Upper lobe of right lung (tissue), 1 donor: ENCODE measurements at regions not wholly inside any gene's neighbourhood (a gene's known extent, or its start where the extent isn't known, plus 50 kb on each side); places are given as distances from the start of the nearest gene placed in this dataset.

Source experiments
- ATAC-seq: fragments of 200-7000 bp; cut with Tn5 transposase; one replicate; pipeline ENCODE4 v1.9.1; 2020; ENCODE audit warnings: mild to moderate bottlenecking, moderate library complexity
- DNase-seq: peaks from one replicate; pipeline ENCODE4 v3.0.0-alpha.2; 2020
- H3K27ac ChIP-seq: fragments of 200-600 bp; one replicate; pipeline ENCODE4 v1.8.0; 2022
- H3K27me3 ChIP-seq: fragments of 200-600 bp; one replicate; pipeline ENCODE4 v1.8.0; 2022; ENCODE audit warnings: mild to moderate bottlenecking
- H3K36me3 ChIP-seq: fragments of 200-600 bp; one replicate; pipeline ENCODE4 v1.8.0; 2022
- H3K4me1 ChIP-seq: fragments of 200-600 bp; one replicate; pipeline ENCODE4 v1.8.0; 2022
- H3K4me3 ChIP-seq: fragments of 200-600 bp; one replicate; pipeline ENCODE4 v1.8.0; 2022; ENCODE audit warnings: mild to moderate bottlenecking
- H3K9me3 ChIP-seq: fragments of 200-600 bp; one replicate; pipeline ENCODE4 v1.8.0; 2022
- CTCF ChIP-seq: fragments of 200-600 bp; IDR thresholded peaks from one replicate; pipeline ENCODE4 v1.8.0; 2022; ENCODE audit warnings: antibody characterized with exemption
- intact Hi-C: fragments of 100-400 bp; cut with DNase I; formaldehyde crosslinking; loops from one replicate; pipeline ENCODE4 v1.11.0; 2022
- donor health status: DM: no; HTN: yes; CAD: no; lungs with severe emphysema.

GRCh38 chr16:6512512-6512911 is 820.1 kb upstream of the RBFOX1 start:
- Histone ChIP-seq H3K4me1 (no peaks in the 10 kb centered on the region), H3K27me3 (no peaks in the 10 kb centered on the region), H3K27ac (no peak overlapping the region), H3K9me3 (no peaks in the 10 kb centered on the region), H3K36me3 (no peaks in the 10 kb centered on the region), H3K4me3 (no peak overlapping the region)
- no peak for DNase-seq
- no peak for TF ChIP-seq CTCF
- intact Hi-C loops: no loop called here
- ATAC-seq: no peak

- Histone ChIP-seq H3K4me3 (no peak overlapping the region), H3K36me3 (no peaks in the 10 kb centered on the region), H3K4me1 (no peaks in the 10 kb centered on the region), H3K27me3 (no peaks in the 10 kb centered on the region), H3K9me3 (no peaks in the 10 kb centered on the region), H3K27ac (no peak overlapping the region)
- intact Hi-C loops: no loop called here
- DNase-seq: no peak
- ATAC-seq: no peak
- no peak for TF ChIP-seq CTCF
Observed at GRCh38 chr16:6510261-6510660, 822.4 kb upstream of the RBFOX1 start.

- no peaks in the 10 kb centered on the region for H3K36me3 ChIP-seq
- no peaks in the 10 kb centered on the region for H3K9me3 ChIP-seq
- no peak for ATAC-seq
- intact Hi-C loops: no loop called here
- no peak overlapping the region for H3K4me3 ChIP-seq
- H3K27ac ChIP-seq: no peak overlapping the region
- H3K4me1 ChIP-seq: no peaks in the 10 kb centered on the region
- no peak for DNase-seq
- no peak for TF ChIP-seq CTCF
- no peaks in the 10 kb centered on the region for H3K27me3 ChIP-seq
Observed at GRCh38 chr16:6499413-6499812, 833.2 kb upstream of the RBFOX1 start.

- no peak overlapping the region for H3K27ac ChIP-seq
- intact Hi-C loops: no loop called here
- ATAC-seq (no peak), DNase-seq (no peak)
- TF ChIP-seq CTCF: no peak
- H3K4me1 ChIP-seq: no peaks in the 10 kb centered on the region
- no peaks in the 10 kb centered on the region for H3K9me3 ChIP-seq
- no peaks in the 10 kb centered on the region for H3K27me3 ChIP-seq
- H3K36me3 ChIP-seq: no peaks in the 10 kb centered on the region
- no peak overlapping the region for H3K4me3 ChIP-seq
Observed at GRCh38 chr16:6498858-6499257, 833.8 kb upstream of the RBFOX1 start.

- no peaks in the 10 kb centered on the region for H3K36me3 ChIP-seq
- no peak overlapping the region for H3K27ac ChIP-seq
- no peaks in the 10 kb centered on the region for H3K9me3 ChIP-seq
- intact Hi-C loops: no loop called here
- ATAC-seq: no peak
- H3K4me3 ChIP-seq: no peak overlapping the region
- TF ChIP-seq CTCF: no peak
- no peak for DNase-seq
- no peaks in the 10 kb centered on the region for H3K4me1 ChIP-seq
- H3K27me3 ChIP-seq: no peaks in the 10 kb centered on the region
Observed at GRCh38 chr16:6496996-6497395, 835.6 kb upstream of the RBFOX1 start.

- H3K4me1 ChIP-seq: no peaks in the 10 kb centered on the region
- H3K27me3 ChIP-seq: no peaks in the 10 kb centered on the region
- ATAC-seq: no peak
- no peak for DNase-seq
- H3K4me3 ChIP-seq: no peak overlapping the region
- no peak for TF ChIP-seq CTCF
- intact Hi-C loops: no loop called here
- H3K27ac ChIP-seq: no peak overlapping the region
- H3K9me3 ChIP-seq: no peaks in the 10 kb centered on the region
- no peaks in the 10 kb centered on the region for H3K36me3 ChIP-seq
Observed at GRCh38 chr16:6495486-6496210, 837.0 kb upstream of the RBFOX1 start.
